Activated T-helper 1 cell treated with anti-CD3 and anti-CD28 coated beads, Interleukin-12 subunit alpha, Interleukin-12 subunit beta, Interleukin-2, Interleukin-4 antibody, amounts not matched to agents 30 ng/mL and 10 ng/mL and 1 ng/mL, durations not matched to agents 14 hours and 24 hours and 36 hours (primary cell): ENCODE measurements at regions not wholly inside any gene's neighbourhood (a gene's known extent, or its start where the extent isn't known, plus 50 kb on each side); places are given as distances from the start of the nearest gene placed in this dataset.

Experiments used
- DNase-seq: peaks from one replicate; pipeline ENCODE4 v3.0.0; 2021; ENCODE audit warnings: low spot score
- H3K27ac Mint-ChIP-seq: one replicate; pipeline ENCODE4 v1.8.0; 2021; ENCODE audit warnings: mild to moderate bottlenecking, mixed read lengths
- H3K27me3 Mint-ChIP-seq: one replicate; pipeline ENCODE4 v1.8.0; 2022; ENCODE audit warnings: mild to moderate bottlenecking, moderate library complexity, mixed read lengths; ENCODE audit not compliant: insufficient read depth
- H3K36me3 Mint-ChIP-seq: one replicate; pipeline ENCODE4 v1.8.0; 2021; ENCODE audit warnings: low read depth, mixed read lengths
- H3K4me1 Mint-ChIP-seq: one replicate; pipeline ENCODE4 v1.8.0; 2021; ENCODE audit warnings: low read depth, mixed read lengths
- H3K4me3 Mint-ChIP-seq: one replicate; pipeline ENCODE4 v1.8.0; 2021; ENCODE audit warnings: mild to moderate bottlenecking, moderate library complexity, mixed read lengths
- H3K9me3 Mint-ChIP-seq: one replicate; pipeline ENCODE4 v1.8.0; 2021; ENCODE audit warnings: mixed read lengths
- intact Hi-C: fragments of 100-400 bp; cut with micrococcal nuclease; formaldehyde crosslinking; loops from one replicate; pipeline ENCODE4 v1.15.1; 2024

DNA sequence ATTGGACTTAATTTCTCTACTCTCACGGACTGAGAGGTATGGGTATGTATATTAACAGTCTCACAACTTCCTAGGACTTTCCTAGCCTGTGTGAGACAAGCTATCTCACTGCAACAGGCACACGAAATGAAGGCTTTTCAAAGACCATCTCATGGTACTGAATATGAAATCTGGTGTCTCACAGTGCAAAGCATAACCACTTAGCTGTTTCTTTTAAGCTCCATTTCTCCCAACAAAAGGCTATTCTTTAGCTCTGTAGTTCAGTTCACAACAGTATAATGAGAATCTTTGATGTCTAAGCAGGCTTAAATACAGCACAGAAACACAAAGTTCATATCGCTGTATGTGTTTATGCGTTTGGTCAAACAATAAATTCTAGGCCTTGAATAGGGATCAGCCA is 116.2 kb upstream of the PCDH18 start:
- H3K27ac Mint-ChIP-seq: no peak overlapping the region

GRCh38 chr4:137647375-137647774 is 115.1 kb upstream of the PCDH18 start:
- Mint-ChIP-seq H3K27ac (no peak overlapping the region), H3K9me3 (no peaks in the 10 kb centered on the region), H3K27me3 (no peaks in the 10 kb centered on the region), H3K4me3 (no peak overlapping the region), H3K36me3 (no peaks in the 10 kb centered on the region), H3K4me1 (no peaks in the 10 kb centered on the region)
- DNase-seq: no peak
- intact Hi-C loops: no loop called here

More for the DNA sequence above, 116.2 kb upstream of the PCDH18 start:
- H3K4me1 Mint-ChIP-seq: no peaks in the 10 kb centered on the region
- DNase-seq: no peak
- no peaks in the 10 kb centered on the region for H3K9me3 Mint-ChIP-seq
- no peaks in the 10 kb centered on the region for H3K27me3 Mint-ChIP-seq
- no peak overlapping the region for H3K4me3 Mint-ChIP-seq
- no peaks in the 10 kb centered on the region for H3K36me3 Mint-ChIP-seq
- intact Hi-C loops: no loop called here

- no peaks in the 10 kb centered on the region for H3K27me3 Mint-ChIP-seq
- no peak overlapping the region for H3K27ac Mint-ChIP-seq
- no peaks in the 10 kb centered on the region for H3K36me3 Mint-ChIP-seq
- H3K4me3 Mint-ChIP-seq: no peak overlapping the region
- intact Hi-C loops: no loop called here
- no peak for DNase-seq
- no peaks in the 10 kb centered on the region for H3K9me3 Mint-ChIP-seq
- no peaks in the 10 kb centered on the region for H3K4me1 Mint-ChIP-seq
These were observed 111.9 kb upstream of the PCDH18 start for GRCh38 chr4:137644201-137644600.

GRCh38 chr4:137641544-137641943 is 109.2 kb upstream of the PCDH18 start:
- H3K27ac Mint-ChIP-seq: no peak overlapping the region
- no peak overlapping the region for H3K4me3 Mint-ChIP-seq
- H3K9me3 Mint-ChIP-seq: no peaks in the 10 kb centered on the region
- H3K36me3 Mint-ChIP-seq: no peaks in the 10 kb centered on the region
- no peak for DNase-seq
- no peaks in the 10 kb centered on the region for H3K4me1 Mint-ChIP-seq
- intact Hi-C loops: no loop called here
- no peaks in the 10 kb centered on the region for H3K27me3 Mint-ChIP-seq

GRCh38 chr4:137640838-137641158 is 108.5 kb upstream of the PCDH18 start:
- H3K27me3 Mint-ChIP-seq: no peaks in the 10 kb centered on the region
- no peaks in the 10 kb centered on the region for H3K36me3 Mint-ChIP-seq
- no peak overlapping the region for H3K4me3 Mint-ChIP-seq
- no peak for DNase-seq
- intact Hi-C loops: no loop called here
- H3K27ac Mint-ChIP-seq: no peak overlapping the region
- no peaks in the 10 kb centered on the region for H3K9me3 Mint-ChIP-seq
- no peaks in the 10 kb centered on the region for H3K4me1 Mint-ChIP-seq

- no peaks in the 10 kb centered on the region for H3K9me3 Mint-ChIP-seq
- no peak overlapping the region for H3K27ac Mint-ChIP-seq
These were observed 108.0 kb upstream of the PCDH18 start for GRCh38 chr4:137640156-137640837.

GRCh38 chr4:137638934-137639333 is 106.6 kb upstream of the PCDH18 start:
- H3K9me3 Mint-ChIP-seq: no peaks in the 10 kb centered on the region
- no peak for DNase-seq
- H3K4me3 Mint-ChIP-seq: no peak overlapping the region
- intact Hi-C loops: no loop called here
- H3K27ac Mint-ChIP-seq: no peak overlapping the region
- no peaks in the 10 kb centered on the region for H3K27me3 Mint-ChIP-seq
- no peaks in the 10 kb centered on the region for H3K4me1 Mint-ChIP-seq
- no peaks in the 10 kb centered on the region for H3K36me3 Mint-ChIP-seq

More at GRCh38 chr4:137640156-137640837, 108.0 kb upstream of the PCDH18 start:
- Mint-ChIP-seq H3K4me1 (no peaks in the 10 kb centered on the region), H3K36me3 (no peaks in the 10 kb centered on the region), H3K4me3 (no peak overlapping the region), H3K27me3 (no peaks in the 10 kb centered on the region)
- intact Hi-C loops: no loop called here
- DNase-seq: no peak

GRCh38 chr4:137635601-137636000 is 103.3 kb upstream of the PCDH18 start:
- no peaks in the 10 kb centered on the region for H3K4me1 Mint-ChIP-seq
- DNase-seq: no peak
- no peaks in the 10 kb centered on the region for H3K9me3 Mint-ChIP-seq
- intact Hi-C loops: no loop called here
- no peak overlapping the region for H3K4me3 Mint-ChIP-seq
- no peak overlapping the region for H3K27ac Mint-ChIP-seq
- H3K36me3 Mint-ChIP-seq: no peaks in the 10 kb centered on the region
- no peaks in the 10 kb centered on the region for H3K27me3 Mint-ChIP-seq

GRCh38 chr4:137635108-137635507 is 102.8 kb upstream of the PCDH18 start:
- H3K36me3 Mint-ChIP-seq: no peaks in the 10 kb centered on the region
- intact Hi-C loops: no loop called here
- no peak for DNase-seq
- H3K27ac Mint-ChIP-seq: no peak overlapping the region
- H3K4me3 Mint-ChIP-seq: no peak overlapping the region
- H3K27me3 Mint-ChIP-seq: no peaks in the 10 kb centered on the region
- H3K4me1 Mint-ChIP-seq: no peaks in the 10 kb centered on the region
- H3K9me3 Mint-ChIP-seq: no peaks in the 10 kb centered on the region

GRCh38 chr4:137632842-137633241 is 100.5 kb upstream of the PCDH18 start:
- no peak for DNase-seq
- H3K27ac Mint-ChIP-seq: no peak overlapping the region
- intact Hi-C loops: no loop called here

GRCh38 chr4:137631605-137632004 is 99.3 kb upstream of the PCDH18 start:
- DNase-seq: no peak
- H3K4me3 Mint-ChIP-seq: no peak overlapping the region
- intact Hi-C loops: no loop called here
- H3K36me3 Mint-ChIP-seq: no peaks in the 10 kb centered on the region
- H3K9me3 Mint-ChIP-seq: no peaks in the 10 kb centered on the region
- H3K4me1 Mint-ChIP-seq: no peaks in the 10 kb centered on the region
- no peaks in the 10 kb centered on the region for H3K27me3 Mint-ChIP-seq
- no peak overlapping the region for H3K27ac Mint-ChIP-seq

More at GRCh38 chr4:137632842-137633241, 100.5 kb upstream of the PCDH18 start:
- no peaks in the 10 kb centered on the region for H3K4me1 Mint-ChIP-seq
- H3K36me3 Mint-ChIP-seq: no peaks in the 10 kb centered on the region
- no peak overlapping the region for H3K4me3 Mint-ChIP-seq
- no peaks in the 10 kb centered on the region for H3K27me3 Mint-ChIP-seq
- no peaks in the 10 kb centered on the region for H3K9me3 Mint-ChIP-seq

DNA sequence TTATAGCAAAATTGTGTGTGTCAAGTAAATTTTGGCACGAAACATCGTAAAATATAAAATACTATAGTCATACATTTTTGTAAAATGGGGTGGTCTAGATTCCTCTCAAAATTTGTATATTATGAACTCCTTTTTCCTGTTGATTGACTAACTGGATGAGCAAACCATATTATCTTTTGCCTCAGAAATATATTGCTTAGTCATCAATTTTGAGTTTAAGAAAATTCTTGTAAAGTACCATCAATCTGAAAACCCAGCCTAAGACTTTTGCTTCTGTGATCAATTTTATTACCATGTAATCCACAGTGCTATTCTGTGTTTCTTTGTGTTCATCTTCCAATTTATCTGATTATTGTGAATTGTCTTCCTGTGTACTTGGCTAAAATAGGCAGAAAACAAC is 98.0 kb upstream of the PCDH18 start:
- no peaks in the 10 kb centered on the region for H3K4me1 Mint-ChIP-seq
- no peaks in the 10 kb centered on the region for H3K27me3 Mint-ChIP-seq
- H3K9me3 Mint-ChIP-seq: no peaks in the 10 kb centered on the region
- intact Hi-C loops: no loop called here
- no peak overlapping the region for H3K27ac Mint-ChIP-seq
- H3K36me3 Mint-ChIP-seq: no peaks in the 10 kb centered on the region
- no peak for DNase-seq
- no peak overlapping the region for H3K4me3 Mint-ChIP-seq

DNA sequence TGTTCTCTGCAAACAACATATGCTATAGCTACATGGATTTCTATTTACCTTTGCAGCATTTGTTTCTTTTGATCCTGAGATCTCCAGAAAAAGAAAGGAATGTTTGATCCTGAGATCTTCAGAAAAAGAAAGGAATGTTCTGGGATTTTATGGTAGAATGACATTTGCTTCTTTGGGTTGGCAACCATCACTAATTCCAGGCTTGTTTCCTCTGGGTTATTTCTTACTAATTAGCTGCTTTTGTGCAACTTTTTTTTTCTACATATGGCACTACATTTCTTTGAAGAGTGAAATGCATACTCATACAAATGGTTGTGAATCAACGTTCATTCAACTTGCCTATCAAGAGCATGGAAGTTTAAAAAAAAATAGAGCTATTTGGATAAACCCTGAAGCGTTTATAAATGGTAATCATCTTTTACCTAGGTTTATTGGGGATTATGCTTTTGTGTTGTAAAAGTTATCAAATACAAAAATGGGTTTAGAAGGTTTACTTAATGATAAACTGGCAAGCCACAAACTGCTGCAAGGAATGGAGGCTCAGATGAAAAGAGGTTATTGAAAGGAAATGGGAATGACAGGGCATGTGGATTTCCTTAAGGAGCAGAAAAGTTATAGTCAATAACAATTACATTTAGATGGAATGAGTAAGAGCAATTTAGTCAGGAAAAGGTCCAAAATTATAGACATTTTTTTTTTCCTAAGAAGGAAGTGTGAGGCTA is 95.6 kb upstream of the PCDH18 start:
- intact Hi-C loops: no loop called here
- Mint-ChIP-seq H3K27ac (no peak overlapping the region), H3K4me1 (no peaks in the 10 kb centered on the region)

More for the DNA sequence above, 95.6 kb upstream of the PCDH18 start:
- H3K36me3 Mint-ChIP-seq: no peaks in the 10 kb centered on the region
- no peak overlapping the region for H3K4me3 Mint-ChIP-seq
- no peaks in the 10 kb centered on the region for H3K27me3 Mint-ChIP-seq
- no peak for DNase-seq
- H3K9me3 Mint-ChIP-seq: no peaks in the 10 kb centered on the region
